ENCODE measurements at regions not wholly inside any gene's neighbourhood (a gene's known extent, or its start where the extent isn't known, plus 50 kb on each side); places are given as distances from the start of the nearest gene placed in this dataset.

- TF ChIP-seq CTCF (IDR thresholded peaks at IDR 0.05; ENCODE audit: insufficient read depth, low read depth, low read length) (no peak), EZH2 (IDR thresholded peaks at IDR 0.05; ENCODE audit: insufficient read depth, low read length) (no peak)
These were observed 124.7 kb upstream of the ETV3 start for GRCh38 chr1:157262891-157263290.
